GM18907 (cell line): ENCODE measurements at regions not wholly inside any gene's neighbourhood (a gene's known extent, or its start where the extent isn't known, plus 50 kb on each side); places are given as distances from the start of the nearest gene placed in this dataset.
A peak's percentile ranks its signal among the peaks of the same experiment; 100 is the strongest.

ENCODE experiments used
- ATAC-seq: cut with Tn5 transposase; IDR thresholded peaks from one replicate; pipeline ENCODE4 v1.9.1; 2021; ENCODE audit warnings: mild to moderate bottlenecking, moderate library complexity; ENCODE audit not compliant: unreplicated experiment

GRCh38 chr11:15615398-15616096 lies 500.8 kb downstream of the INSC start:
- no peak for ATAC-seq

DNA sequence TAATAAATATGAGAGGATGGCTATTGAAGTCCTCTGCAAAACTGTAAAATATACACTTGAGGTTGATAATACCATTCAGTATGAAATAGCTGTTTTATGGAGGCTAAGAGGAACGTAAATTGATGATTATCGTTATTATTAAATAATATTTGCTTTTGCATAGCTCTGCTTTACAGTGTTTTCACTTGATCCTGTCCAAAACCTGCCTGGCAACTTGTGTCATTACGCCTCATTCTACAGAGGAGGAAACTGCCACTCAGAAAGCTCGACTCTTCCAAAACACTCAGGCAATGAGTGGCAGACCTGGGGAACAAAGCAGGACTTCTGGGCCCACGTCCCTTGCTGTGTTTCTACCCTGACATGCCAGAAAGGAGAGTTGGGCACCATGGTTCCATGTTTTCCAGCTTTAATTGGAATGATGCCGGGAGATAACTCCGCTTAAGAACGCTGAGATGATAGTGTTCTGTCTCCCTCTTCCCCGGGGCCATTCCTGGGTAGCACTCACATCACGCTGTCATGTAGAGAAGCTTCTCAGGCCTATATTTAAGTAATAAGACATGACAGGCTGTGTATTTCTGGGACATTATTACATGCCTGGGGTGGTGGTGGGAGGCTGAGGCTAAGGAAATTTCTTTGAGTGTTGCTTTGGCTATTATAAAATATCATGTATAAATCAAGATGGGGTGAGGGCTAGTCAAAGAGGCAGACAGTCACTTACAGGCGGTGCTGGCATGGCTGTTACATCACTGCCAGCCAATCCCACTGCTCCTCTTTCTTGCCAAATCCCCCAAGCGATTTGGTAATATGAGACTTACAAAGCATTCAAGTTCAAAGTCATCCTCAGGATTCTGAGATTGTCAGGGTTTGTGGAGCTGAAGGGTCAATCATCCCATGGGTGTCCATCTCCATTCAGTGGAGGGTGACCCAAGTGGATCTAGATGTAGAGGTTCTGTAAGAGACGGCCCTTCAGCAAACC lies 501.7 kb downstream of the INSC start:
- ATAC-seq: no peak

DNA sequence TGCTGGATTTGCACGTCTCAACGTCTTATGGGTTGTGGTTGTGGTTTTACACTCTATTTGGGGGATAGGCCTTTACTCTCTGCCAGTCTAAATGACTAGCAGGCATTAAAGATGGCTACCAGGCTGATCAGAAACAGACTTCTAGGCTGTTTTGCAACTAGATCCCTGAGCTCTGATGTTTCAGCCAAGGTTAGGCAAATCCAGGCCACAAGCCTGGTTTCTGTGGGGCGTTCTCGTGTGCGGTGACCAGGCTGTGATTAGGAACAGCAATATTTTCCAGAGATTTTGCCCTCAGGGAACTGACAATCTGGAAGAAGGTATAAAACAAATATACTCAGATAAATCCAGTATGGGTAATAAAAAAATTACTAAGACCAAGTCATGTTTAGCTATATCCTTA lies 502.4 kb downstream of the INSC start:
- ATAC-seq: no peak

- ATAC-seq: no peak
Measured at GRCh38 chr11:15618583-15619032, 503.9 kb downstream of the INSC start.

- ATAC-seq: no peak
Measured at GRCh38 chr11:15621565-15621964, 506.8 kb downstream of the INSC start.

- no peak for ATAC-seq
Measured at GRCh38 chr11:15622231-15622890, 507.6 kb downstream of the INSC start.

GRCh38 chr11:15624701-15625100 lies 510.0 kb downstream of the INSC start:
- no peak for ATAC-seq

DNA sequence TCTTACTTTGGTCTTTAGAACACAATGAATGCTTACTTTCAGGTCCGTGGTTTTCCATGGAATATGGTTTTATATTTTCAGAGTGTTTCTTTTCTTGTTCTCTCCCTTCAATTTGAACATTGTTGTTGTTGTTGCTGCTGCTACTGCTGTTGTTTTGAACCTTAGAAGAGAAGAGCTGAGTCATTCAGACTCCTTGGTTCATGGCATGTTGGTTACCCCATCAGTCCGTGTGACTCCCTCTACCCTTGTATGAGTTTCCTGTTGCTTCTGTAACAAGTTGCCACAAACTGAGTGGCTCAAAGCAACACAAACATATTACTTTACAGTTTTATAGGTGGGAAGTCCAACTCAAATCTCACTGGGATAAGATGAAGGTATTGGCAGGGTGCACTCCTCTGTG lies 511.0 kb downstream of the INSC start:
- no peak for ATAC-seq

- no peak for ATAC-seq
Measured at GRCh38 chr11:15627560-15627959, 512.8 kb downstream of the INSC start.

DNA sequence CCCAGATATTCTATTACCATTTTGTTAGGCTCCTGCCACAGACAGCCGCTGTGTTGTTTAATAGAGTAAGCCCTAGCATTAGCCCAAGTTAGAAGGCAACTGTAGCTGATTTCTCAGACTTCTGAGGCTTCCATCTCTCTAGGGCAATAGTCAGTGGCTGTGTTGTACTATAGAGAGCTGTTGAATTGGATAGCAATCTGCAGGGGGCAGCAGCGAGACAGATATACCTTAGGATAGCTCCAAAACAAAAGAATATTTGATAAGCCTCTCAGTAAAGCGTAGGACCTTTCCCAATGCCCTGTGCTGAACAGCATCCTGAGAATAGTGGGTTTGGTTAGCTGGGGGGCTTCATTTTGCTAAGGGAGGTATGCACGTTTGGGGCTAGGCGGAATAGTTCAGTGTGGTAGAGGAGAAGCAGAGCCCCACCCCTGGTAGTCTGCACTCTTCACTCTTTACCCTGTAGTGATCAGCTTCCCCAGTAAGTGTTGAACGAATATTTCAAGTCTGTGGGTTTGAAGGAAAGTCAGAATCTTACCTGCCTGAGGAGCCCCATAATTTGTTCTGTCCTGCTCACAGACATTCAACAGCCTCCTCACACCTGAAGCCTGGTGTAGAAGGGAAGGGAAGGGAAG lies 515.1 kb downstream of the INSC start:
- ATAC-seq: no peak

GRCh38 chr11:15630896-15631295 lies 516.2 kb downstream of the INSC start:
- no peak for ATAC-seq

DNA sequence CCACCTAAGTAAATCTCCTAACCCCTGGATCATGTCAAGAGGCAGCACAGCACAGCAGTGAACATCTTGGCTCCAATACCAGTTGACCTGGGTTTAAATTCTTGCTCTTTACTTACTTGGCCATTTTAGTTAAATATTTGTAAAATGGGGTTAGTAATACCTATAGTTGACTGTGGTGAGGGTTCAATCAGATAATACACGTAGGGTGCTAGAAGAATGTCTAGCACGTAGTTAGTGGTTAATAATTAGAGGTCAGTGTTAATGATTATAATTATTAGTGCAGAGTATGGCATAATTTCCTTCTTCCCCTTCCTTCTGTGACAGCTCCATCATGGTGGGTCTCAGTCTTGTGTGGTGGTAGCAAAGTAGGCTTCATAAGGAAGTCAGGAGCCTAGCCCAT lies 520.8 kb downstream of the INSC start:
- ATAC-seq: peak; percentile 75

DNA sequence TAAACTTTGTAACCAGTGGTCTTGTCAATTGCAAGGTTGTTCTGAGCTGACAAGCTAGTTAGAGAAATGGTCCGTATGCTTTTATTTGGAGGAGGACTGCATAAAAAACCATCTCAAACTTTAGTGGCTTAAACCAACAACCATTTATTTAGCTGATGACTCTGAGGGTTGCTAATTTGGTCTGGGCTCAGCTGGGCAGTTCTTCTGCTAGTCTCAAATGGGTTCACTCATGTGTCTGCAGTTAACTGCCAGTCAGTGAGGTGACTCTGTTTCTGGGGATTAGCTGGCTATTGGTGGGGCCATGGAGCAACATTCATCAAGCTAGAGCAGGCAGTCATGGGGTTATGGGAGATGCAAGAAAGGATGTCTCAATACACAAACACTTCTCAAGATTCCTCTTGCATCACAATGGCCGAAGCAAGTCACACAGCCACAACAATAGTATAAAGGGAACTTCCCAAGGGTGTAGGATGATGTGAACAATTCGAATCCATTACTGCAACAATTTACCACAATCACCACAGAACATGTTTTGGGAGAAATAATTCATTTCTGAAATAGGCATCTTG lies 521.9 kb downstream of the INSC start:
- ATAC-seq: no peak

GRCh38 chr11:15638386-15638787 lies 523.7 kb downstream of the INSC start:
- ATAC-seq: no peak

DNA sequence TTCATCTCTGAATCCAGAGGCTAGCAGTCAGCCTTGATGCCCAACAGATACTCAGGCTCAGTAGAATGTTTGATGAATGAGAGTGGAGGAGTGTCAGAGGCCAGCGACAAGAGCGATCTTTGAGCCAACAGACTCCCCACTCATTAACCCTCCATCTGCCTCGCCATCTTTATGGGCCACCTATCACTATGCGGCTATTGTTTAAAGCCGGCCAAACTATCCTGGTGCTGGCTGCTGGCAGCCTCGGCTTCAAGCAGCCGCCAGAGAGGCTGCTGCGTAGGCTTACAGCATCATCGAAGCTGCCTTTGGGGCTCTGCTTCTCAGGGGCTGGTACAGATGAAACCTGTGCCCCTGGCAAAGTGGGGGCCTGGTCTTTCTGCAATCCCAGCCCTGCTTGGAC lies 525.6 kb downstream of the INSC start:
- no peak for ATAC-seq

GRCh38 chr11:15641271-15642045 lies 526.7 kb downstream of the INSC start:
- peak; percentile 78 for ATAC-seq

GRCh38 chr11:15645201-15645600 lies 530.5 kb downstream of the INSC start:
- no peak for ATAC-seq

- no peak for ATAC-seq
Measured at GRCh38 chr11:15649371-15650104, 534.8 kb downstream of the INSC start.
